ENCODE measurements at regions not wholly inside any gene's neighbourhood (a gene's known extent, or its start where the extent isn't known, plus 50 kb on each side); places are given as distances from the start of the nearest gene placed in this dataset.
"Not testable (repeated sequence)": the region's sequence is repeated elsewhere in the genome, so short reads cannot be mapped to it uniquely, and the experiment has no call there.

DNA sequence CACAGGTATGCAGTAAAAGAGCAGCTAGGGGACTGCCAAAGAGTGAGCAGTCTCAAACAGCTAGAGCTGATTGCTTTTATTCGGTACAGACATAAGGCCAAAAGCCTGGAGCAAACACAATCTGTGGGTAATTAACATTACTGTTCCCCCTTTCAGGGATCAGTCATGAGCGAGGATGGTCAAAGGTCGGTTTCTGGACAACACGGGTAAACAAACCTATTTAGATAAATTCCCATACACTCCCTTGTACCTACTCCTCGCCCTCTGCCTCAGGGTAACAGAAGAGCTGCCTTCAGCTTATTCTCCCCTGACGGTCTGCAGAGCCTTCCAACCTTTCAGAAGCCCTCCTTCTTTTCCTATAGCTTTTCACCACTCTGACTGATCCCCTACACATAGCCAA is 586.0 kb downstream of the SUCLG1 start:
- DNase-seq: no peak

- DNase-seq: no peak
Observed at GRCh38 chr2:83866211-83866610, 592.9 kb downstream of the SUCLG1 start.

DNA sequence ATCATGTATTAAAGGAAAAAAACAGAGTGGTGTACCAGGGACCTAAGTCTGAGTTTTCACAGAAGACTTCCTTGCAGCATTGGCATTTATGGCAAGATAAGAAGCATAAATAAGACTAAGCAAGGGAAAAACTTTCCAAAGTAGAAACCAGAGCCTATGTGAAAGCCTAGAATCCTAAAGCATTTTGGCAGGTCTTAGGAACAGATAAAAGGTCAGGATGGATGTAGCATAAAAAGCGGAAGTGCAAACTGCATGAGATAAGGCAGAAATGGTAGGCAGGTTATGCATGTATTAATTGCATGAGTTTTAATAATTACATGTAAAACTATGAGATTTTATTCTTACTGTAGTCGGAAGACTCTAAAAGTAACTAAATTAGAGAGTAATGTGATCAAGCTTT is 596.5 kb downstream of the SUCLG1 start:
- no peak for DNase-seq

GRCh38 chr2:83860320-83860719 is 598.8 kb downstream of the SUCLG1 start:
- no peak for DNase-seq

DNA sequence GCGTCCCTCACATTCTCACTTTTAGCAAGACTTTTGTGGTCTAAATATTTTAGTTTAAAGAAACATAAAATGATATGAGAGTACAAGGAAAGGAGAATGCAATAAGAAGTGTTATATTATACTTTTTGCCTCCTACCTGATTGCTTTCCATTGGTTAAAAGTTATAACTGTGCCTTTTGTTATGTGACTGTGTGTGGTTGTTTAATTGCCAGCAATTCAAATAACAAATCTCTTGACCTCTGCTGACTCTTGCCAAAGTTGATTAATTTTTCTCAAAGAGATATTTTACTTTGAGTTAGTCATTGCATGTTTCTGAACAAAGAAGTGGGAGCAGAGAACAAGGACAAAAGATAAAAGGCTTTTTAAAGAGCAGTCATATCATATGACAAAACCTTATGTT is 599.5 kb downstream of the SUCLG1 start:
- DNase-seq: no peak

DNA sequence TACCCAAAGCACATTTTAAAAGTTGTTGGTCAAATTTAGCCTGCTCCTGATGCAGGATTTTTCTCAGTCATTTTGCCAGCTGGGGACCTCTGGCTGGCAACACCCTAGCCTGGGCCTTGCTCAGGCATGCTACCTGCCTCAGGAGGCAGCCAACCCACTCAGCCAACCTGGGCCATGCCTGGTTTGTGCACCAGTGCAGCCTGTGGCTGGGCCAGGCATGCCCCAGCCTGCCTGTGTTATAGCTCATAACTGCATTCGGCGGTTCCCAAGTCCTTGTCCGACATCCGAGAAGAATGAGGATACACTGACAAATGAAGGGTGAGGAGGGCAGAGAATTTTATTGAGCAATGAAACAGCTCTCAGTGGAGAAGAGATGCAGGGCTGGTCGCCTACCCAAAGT is 608.0 kb downstream of the SUCLG1 start:
- DNase-seq: no peak

GRCh38 chr2:83850071-83850725 is 608.9 kb downstream of the SUCLG1 start:
- DNase-seq: no peak

DNA sequence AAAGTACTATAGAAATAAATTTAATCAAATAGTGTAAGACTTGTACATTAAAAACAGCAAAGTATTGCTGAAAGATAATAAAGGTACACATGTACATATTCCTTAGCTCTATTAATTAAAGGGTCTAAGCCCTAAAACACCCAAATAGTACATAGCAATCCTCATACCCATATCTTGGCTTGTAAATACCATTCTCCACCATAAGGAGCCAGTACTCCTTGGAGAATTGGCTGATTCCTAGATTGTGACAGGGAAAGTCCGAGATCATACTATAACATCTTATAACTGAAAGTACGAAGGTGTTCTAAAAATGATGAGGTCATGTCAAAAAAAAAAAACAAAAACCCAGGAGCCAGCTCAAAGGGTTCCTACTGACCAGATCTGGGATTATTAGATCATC is 614.6 kb downstream of the SUCLG1 start:
- DNase-seq: no peak

DNA sequence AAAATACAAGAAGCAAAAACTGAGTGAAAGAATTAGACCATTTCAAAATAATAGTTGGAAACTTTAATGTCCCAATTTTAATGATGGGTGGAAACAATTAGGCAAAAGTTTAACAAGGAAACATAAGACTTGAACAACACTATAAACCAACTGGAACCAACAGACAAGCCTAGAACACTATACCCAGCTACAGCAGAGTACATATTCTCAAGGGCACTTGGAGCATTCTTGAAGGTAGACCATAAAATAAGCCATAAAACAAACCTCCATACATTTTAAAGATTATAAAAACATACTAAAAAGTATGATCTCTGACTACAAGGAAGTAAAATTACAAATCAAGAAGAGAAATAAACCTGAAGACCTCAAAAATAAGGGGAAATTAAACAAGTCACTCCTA is 616.7 kb downstream of the SUCLG1 start:
- DNase-seq: no peak

GRCh38 chr2:83837823-83838222 is 621.3 kb downstream of the SUCLG1 start:
- DNase-seq: no peak

GRCh38 chr2:83827618-83828017 is 631.5 kb downstream of the SUCLG1 start:
- DNase-seq: no peak

- DNase-seq: no peak
Observed at GRCh38 chr2:83826577-83826976, 632.5 kb downstream of the SUCLG1 start.

- DNase-seq: no peak
Observed at GRCh38 chr2:83823229-83823628, 635.9 kb downstream of the SUCLG1 start.

GRCh38 chr2:83817511-83817910 is 641.6 kb downstream of the SUCLG1 start:
- DNase-seq: no peak

DNA sequence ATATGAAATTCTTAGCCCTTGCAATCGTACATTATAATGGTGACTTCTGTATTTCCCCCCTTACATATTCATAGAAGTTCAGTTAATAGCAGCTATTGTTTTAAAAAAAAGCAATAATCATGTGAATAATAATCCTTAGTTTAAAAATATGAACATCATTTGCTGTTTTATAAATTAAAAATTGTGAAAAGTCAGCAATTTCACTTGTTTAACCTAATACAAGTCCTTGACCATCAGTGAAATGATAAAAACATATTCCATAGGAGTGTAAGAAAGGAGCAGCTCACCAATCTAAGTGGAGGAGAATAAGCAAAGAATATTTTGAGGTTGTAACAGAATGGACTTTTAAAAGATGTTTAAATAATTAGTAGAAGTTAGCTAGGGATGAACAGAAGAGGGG is 650.2 kb downstream of the SUCLG1 start:
- no peak for DNase-seq

DNA sequence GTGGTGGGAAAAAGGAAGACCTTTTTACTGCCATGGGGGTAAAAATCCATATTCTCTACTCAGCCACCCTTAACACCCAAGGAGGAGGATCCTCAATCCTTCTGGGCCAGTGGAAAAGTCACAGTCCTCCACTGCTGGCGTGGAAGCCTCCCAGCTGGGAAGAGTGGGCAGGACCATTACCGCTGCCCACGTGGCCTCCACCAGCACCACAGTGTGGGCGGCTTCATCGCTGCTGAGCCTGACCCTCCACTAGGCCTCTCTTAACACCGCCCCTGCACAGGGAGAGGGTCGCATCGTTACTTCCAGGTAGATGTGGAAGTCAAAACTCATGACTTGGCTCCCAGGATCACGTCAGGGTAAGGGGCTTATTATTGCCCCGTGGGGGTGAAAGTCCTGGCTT is 656.5 kb downstream of the SUCLG1 start:
- DNase-seq: no peak

DNA sequence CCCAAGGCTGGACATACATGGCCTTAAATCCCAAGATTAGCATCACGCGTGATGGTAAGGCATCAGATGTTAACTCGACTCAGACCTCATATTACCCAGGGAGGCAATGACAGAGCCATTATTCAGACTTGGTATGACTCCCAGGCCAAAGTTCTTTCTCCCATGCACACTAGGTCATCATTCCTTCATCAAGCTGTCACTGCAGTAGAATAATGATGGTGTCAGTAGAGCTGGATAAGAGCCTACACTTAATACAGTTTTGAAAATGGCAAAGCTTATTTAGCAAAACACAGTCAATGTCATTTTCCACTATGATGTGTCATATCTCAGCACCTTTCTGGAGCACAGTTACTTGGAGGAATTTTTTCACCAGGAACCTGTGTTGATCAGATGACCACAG is 663.3 kb downstream of the SUCLG1 start:
- DNase-seq: no peak

DNA sequence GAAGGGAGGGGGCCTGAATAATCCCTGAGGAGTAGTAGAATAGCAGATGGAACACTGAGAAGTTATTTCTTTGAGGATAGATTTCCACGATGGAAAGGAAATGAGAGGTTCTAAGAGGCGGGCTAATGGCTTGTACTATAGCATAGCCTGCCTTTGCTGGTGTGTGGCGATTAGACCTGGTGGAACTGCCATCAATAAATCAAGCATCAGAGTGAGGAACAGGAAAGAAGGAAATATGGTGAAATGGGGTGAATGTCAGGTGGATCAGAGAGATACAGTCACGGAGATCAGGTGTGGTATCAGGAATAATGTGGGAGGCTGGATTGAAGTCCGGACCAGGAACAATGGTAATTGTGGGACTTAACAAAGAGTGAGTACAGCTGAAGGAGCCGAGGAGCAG is 668.6 kb downstream of the SUCLG1 start:
- not testable (repeated sequence) for DNase-seq

DNA sequence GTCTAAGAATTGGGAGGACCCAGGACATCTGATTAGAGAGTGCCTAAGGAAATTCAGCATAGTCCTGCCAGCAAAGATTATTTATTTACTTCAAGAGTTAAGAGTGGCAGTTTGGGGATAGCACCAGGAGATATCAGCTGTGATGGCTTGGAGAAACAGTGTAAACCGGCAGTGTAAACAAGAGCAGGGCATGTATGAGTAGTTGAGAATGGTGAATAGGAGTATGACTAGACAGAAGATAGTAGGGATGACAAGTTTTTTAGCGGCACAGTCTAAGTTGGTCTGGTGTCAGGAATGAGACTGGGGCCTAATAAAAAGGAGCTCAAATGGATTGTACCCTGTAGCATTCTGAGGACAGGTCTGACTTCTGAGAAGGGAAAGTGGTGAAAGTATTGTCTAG is 669.4 kb downstream of the SUCLG1 start:
- not testable (repeated sequence) for DNase-seq

DNA sequence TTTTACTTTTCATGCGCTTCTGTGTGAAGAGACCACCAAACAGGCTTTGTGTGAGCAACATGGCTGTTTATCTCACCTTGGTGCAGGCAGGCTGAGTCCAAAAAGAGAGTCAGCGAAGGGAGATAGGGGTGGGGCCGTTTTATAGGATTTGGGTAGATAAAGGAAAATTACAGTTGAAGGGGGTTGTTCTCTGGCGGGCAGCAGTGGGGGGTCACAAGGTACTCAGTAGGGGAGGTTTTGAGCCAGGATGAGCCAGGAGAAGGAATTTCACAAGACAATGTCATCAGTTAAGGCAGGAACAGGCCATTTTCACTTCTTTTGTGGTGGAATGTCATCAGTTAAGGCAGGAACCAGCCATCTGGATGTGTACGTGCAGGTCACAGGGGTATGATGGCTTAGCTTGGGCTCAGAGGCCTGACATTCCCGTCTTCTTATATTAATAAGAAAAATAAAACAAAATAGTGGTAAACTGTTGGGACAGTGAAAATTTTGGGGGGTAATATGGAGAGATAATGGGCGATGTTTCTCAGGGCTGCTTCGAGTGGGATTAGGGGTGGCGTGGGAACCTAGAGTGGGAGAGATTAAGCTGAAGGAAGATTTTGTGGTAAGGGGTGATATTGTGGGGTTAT is 670.0 kb downstream of the SUCLG1 start:
- not testable (repeated sequence) for DNase-seq

DNA sequence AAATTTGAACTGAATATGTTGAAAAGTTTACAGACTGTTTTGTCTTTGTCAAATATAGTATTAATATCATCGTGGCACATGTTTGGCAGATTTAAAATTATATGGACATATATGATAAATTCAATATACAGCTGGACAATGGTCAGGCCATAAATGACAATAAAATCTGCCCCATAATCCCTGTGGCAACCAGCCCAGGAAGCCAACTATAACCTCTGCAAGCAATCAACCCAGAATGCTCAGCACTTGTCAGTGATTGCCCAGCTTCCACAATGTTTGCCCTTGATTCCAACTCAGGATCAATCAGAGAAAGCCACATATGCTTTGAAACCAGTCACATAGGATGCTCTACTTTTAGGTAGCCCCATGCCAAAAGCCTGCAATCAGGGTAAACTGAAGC is 671.9 kb downstream of the SUCLG1 start:
- no peak for DNase-seq

- DNase-seq: no peak
Observed at GRCh38 chr2:83786140-83786539, 672.9 kb downstream of the SUCLG1 start.

DNA sequence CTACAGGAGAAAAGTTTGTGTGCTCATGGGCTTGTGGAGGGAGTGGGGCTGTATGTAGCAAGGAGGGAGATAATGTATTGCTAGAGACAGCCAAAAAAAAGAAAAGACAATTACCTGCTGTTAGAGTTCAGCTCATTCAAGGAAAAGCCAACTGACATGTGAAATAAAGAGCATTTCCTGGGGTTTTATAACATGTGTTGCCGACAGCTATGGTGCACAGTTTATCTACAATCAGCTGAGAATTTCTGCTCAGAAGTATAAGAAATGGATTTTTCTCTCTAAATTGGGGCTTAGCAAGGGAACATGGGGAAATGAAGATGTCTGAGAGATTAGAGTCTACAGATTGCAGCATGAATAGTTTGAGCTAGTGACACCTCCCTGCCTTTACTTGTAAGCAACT is 674.1 kb downstream of the SUCLG1 start:
- DNase-seq: no peak

GRCh38 chr2:83784315-83784714 is 674.8 kb downstream of the SUCLG1 start:
- no peak for DNase-seq

GRCh38 chr2:83782122-83782521 is 677.0 kb downstream of the SUCLG1 start:
- DNase-seq: no peak

Measured in right kidney (tissue), 1 donor.